Neural progenitor cell (in vitro differentiated cells): ENCODE measurements at regions not wholly inside any gene's neighbourhood (a gene's known extent, or its start where the extent isn't known, plus 50 kb on each side); places are given as distances from the start of the nearest gene placed in this dataset.
"Not testable (repeated sequence)": the region's sequence is repeated elsewhere in the genome, so short reads cannot be mapped to it uniquely, and the experiment has no call there.

Experiments
- DNase-seq: peaks from one replicate; pipeline ENCODE4 v3.0.0-alpha.2; 2016; ENCODE audit warnings: low spot score
- H2AFZ ChIP-seq: fragments of 200-600 bp; sonication (generic); replicated peaks from 2 replicates; pipeline ENCODE4 v1.6.1; 2016; ENCODE audit warnings: antibody characterized with exemption
- H3F3A ChIP-seq: fragments of 200-600 bp; sonication (generic); 2 replicates; pipeline ENCODE4 v1.6.1; 2016; ENCODE audit warnings: antibody characterized with exemption, low read depth
- H3K27ac ChIP-seq: fragments of 200-600 bp; sonication (generic); 2 replicates; pipeline ENCODE4 v1.5.1; 2016; ENCODE audit warnings: mild to moderate bottlenecking
- H3K27me3 ChIP-seq: fragments of 200-600 bp; sonication (generic); 2 replicates; pipeline ENCODE4 v1.6.1; 2016; ENCODE audit warnings: mild to moderate bottlenecking, moderate library complexity
- H3K36me3 ChIP-seq: fragments of 200-600 bp; sonication (generic); 2 replicates; pipeline ENCODE4 v1.5.1; 2016
- H3K4me1 ChIP-seq: fragments of 200-600 bp; sonication (generic); 2 replicates; pipeline ENCODE4 v1.6.1; 2016; ENCODE audit warnings: mixed run types
- H3K4me2 ChIP-seq: fragments of 200-600 bp; sonication (generic); 2 replicates; pipeline ENCODE4 v1.6.1; 2016
- H3K4me3 ChIP-seq: fragments of 200-600 bp; sonication (generic); 2 replicates; pipeline ENCODE4 v1.5.1; 2016
- H3K79me2 ChIP-seq: fragments of 200-600 bp; sonication (generic); 2 replicates; pipeline ENCODE4 v1.6.1; 2016; ENCODE audit warnings: low read depth
- H3K9ac ChIP-seq: fragments of 200-600 bp; sonication (generic); 2 replicates; pipeline ENCODE4 v1.6.1; 2016
- H3K9me3 ChIP-seq: fragments of 200-600 bp; sonication (generic); 2 replicates; pipeline ENCODE4 v1.5.1; 2016; ENCODE audit warnings: low read depth
- H4K20me1 ChIP-seq: fragments of 200-600 bp; sonication (generic); 2 replicates; pipeline ENCODE4 v1.6.1; 2016; ENCODE audit warnings: low read depth
- H3K27ac Mint-ChIP-seq: 3 replicates; pipeline ENCODE4 v1.8.0; 2021; ENCODE audit warnings: mixed read lengths
- H3K27me3 Mint-ChIP-seq: 2 replicates; pipeline ENCODE4 v1.8.0; 2022; ENCODE audit warnings: low read depth, mild to moderate bottlenecking, inconsistent platforms, moderate library complexity, mixed read lengths; ENCODE audit not compliant: insufficient read depth
- H3K36me3 Mint-ChIP-seq: 3 replicates; pipeline ENCODE4 v1.8.0; 2021; ENCODE audit warnings: mixed read lengths
- H3K4me1 Mint-ChIP-seq: 3 replicates; pipeline ENCODE4 v1.8.0; 2021; ENCODE audit warnings: mixed read lengths
- H3K4me3 Mint-ChIP-seq: 3 replicates; pipeline ENCODE4 v1.8.0; 2021; ENCODE audit warnings: mild to moderate bottlenecking, moderate library complexity, mixed read lengths
- H3K9me3 Mint-ChIP-seq: 3 replicates; pipeline ENCODE4 v1.8.0; 2020; ENCODE audit warnings: mixed read lengths
- EZH2 ChIP-seq: fragments of 200-600 bp; sonication (generic); IDR thresholded peaks from 2 replicates; pipeline ENCODE4 v1.6.1; 2017; ENCODE audit warnings: antibody characterized with exemption, mild to moderate bottlenecking, moderate library complexity
- EZH2phosphoT487 ChIP-seq: fragments of 200-600 bp; sonication (generic); IDR thresholded peaks from 2 replicates; pipeline ENCODE4 v1.6.1; 2017; ENCODE audit warnings: antibody characterized with exemption
- TF ChIP-seq, protein P1 (sequence below): fragments of 200-600 bp; sonication (generic); IDR thresholded peaks from 2 replicates; pipeline ENCODE4 v1.5.1; 2017; ENCODE audit warnings: antibody characterized with exemption, mild to moderate bottlenecking

DNA sequence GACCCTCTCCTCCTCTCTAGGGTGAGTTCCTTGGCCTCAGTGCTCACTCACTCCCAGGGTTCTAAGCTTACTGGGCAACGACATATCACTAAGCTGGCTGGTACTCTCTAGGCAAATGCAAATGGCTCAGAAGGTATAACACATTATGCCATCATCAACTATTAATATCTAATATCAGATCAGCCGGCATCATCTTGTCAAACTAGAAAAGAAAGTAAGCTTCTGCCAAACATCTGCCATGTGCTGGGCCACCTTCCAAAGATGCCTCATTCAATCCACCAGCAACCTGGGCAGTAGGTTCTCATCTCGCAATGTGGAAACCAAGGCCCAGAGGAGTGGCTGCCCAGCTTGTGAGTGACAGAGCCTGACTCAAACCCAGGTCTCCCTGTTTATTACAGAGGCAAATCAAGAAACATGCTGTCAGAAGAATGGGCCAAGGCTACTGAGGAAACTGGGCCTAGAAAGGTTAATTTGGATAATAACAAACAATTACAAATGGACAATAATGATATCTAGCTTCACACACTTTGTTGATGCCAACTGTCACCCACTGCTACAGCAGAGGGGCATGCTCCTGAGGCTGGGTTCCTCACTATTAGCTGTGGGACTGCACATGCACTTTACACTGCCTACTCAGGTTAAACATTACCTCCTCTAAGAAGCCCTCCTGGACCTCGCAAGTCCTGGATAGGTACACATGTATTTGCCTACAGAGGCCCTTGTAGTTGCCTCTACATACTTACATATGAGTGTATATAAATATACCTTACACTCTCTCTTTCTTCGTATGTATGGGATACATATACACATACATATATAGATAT lies 183.3 kb upstream of the JUN start:
- no peaks in the 10 kb centered on the region for H3K27me3 Mint-ChIP-seq
- H3K9me3 Mint-ChIP-seq: no peaks in the 10 kb centered on the region
- H3K27ac Mint-ChIP-seq: no peak overlapping the region
- no peak overlapping the region for H3K4me3 Mint-ChIP-seq
- Histone ChIP-seq H3K36me3 (no peaks in the 10 kb centered on the region), H3K27ac (no peak overlapping the region), H3K9me3 (no peaks in the 10 kb centered on the region), H3F3A (no peaks in the 10 kb centered on the region), H3K79me2 (no peaks in the 10 kb centered on the region), H2AFZ (no peak overlapping the region), H3K4me2 (no peak overlapping the region), H3K9ac (no peak overlapping the region), H3K4me1 (no peaks in the 10 kb centered on the region), H3K27me3 (no peaks in the 10 kb centered on the region), H4K20me1 (no peaks in the 10 kb centered on the region), H3K4me3 (no peak overlapping the region)
- H3K36me3 Mint-ChIP-seq: no peaks in the 10 kb centered on the region
- TF ChIP-seq EZH2: no peak
- H3K4me1 Mint-ChIP-seq: peaks cover 13% of the 10 kb centered on the region
- no peak for DNase-seq

GRCh38 chr1:58968360-58968952 lies 184.6 kb upstream of the JUN start:
- Histone ChIP-seq H4K20me1 (no peaks in the 10 kb centered on the region), H3K27me3 (no peaks in the 10 kb centered on the region), H3F3A (no peaks in the 10 kb centered on the region), H3K27ac (no peak overlapping the region), H3K4me2 (no peak overlapping the region), H3K4me3 (no peak overlapping the region), H3K9me3 (no peaks in the 10 kb centered on the region), H3K36me3 (no peaks in the 10 kb centered on the region), H3K9ac (no peak overlapping the region), H3K79me2 (no peaks in the 10 kb centered on the region), H3K4me1 (no peaks in the 10 kb centered on the region), H2AFZ (no peak overlapping the region)
- TF ChIP-seq, protein P1, sequence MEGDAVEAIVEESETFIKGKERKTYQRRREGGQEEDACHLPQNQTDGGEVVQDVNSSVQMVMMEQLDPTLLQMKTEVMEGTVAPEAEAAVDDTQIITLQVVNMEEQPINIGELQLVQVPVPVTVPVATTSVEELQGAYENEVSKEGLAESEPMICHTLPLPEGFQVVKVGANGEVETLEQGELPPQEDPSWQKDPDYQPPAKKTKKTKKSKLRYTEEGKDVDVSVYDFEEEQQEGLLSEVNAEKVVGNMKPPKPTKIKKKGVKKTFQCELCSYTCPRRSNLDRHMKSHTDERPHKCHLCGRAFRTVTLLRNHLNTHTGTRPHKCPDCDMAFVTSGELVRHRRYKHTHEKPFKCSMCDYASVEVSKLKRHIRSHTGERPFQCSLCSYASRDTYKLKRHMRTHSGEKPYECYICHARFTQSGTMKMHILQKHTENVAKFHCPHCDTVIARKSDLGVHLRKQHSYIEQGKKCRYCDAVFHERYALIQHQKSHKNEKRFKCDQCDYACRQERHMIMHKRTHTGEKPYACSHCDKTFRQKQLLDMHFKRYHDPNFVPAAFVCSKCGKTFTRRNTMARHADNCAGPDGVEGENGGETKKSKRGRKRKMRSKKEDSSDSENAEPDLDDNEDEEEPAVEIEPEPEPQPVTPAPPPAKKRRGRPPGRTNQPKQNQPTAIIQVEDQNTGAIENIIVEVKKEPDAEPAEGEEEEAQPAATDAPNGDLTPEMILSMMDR: no peak
- no peak for TF ChIP-seq EZH2
- no peak for TF ChIP-seq EZH2phosphoT487
- no peak for DNase-seq
- no peaks in the 10 kb centered on the region for H3K36me3 Mint-ChIP-seq
- peak overlapping the region; percentile 61 for H3K27ac Mint-ChIP-seq
- H3K4me3 Mint-ChIP-seq: no peak overlapping the region
- no peaks in the 10 kb centered on the region for H3K27me3 Mint-ChIP-seq
- peaks cover 13% of the 10 kb centered on the region for H3K4me1 Mint-ChIP-seq
- no peaks in the 10 kb centered on the region for H3K9me3 Mint-ChIP-seq

DNA sequence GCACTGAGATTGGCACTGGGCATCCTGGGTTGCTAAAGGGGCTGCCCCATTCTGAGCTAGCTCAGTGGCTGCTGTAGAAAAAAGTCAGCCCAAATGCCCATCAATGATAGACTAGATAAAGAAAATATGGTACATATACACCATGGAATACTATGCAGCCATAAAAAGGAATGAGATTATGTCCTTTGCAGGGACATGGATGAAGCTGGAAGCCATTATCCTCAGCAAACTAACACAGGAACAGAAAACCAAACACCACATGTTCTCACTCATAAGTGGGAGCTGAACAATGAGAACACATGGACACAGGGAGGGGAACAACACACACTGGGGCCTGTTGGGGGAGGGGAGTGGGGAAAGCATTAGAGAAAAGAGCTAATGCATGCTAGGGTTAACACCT lies 185.3 kb upstream of the JUN start:
- not testable (repeated sequence) for H3K9me3 ChIP-seq, H3K27ac Mint-ChIP-seq, H3K79me2 ChIP-seq, H3K4me3 Mint-ChIP-seq, H3K4me3 ChIP-seq, H3F3A ChIP-seq, H2AFZ ChIP-seq, H3K27ac ChIP-seq, H3K4me1 ChIP-seq, H3K27me3 Mint-ChIP-seq, H3K9me3 Mint-ChIP-seq, H4K20me1 ChIP-seq, DNase-seq, H3K4me2 ChIP-seq, H3K27me3 ChIP-seq, H3K9ac ChIP-seq, H3K36me3 ChIP-seq, H3K36me3 Mint-ChIP-seq
- peaks cover 13% of the 10 kb centered on the region for H3K4me1 Mint-ChIP-seq

DNA sequence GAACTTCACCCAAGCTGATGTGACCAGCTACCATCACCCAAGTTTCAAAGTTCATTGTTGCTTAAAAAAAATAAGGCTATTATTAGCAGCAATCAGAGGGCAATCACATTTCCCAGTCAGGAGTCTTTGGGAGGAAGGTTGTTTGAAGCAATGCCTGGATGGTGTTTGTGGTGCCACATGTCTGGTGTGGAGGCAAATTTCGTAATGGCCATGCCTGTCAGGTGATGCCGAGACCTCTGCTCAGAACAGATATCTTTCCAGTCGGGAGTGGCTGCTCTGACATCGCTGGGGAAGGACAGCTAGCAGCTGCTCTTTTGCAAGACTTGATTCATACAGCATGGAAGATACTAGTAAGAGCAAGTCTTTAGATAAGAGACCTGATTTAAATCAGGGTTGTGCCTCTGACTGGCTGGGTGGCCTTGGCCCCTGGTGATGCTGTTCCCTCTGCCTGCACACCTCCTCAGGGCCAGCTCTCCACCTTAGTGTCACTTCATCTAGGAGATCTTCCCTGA lies 187.8 kb upstream of the JUN start:
- Histone ChIP-seq H3K27ac (no peak overlapping the region), H3K27me3 (no peaks in the 10 kb centered on the region), H4K20me1 (no peaks in the 10 kb centered on the region), H3K36me3 (no peaks in the 10 kb centered on the region), H3K4me2 (no peak overlapping the region), H3K9me3 (no peaks in the 10 kb centered on the region), H3K4me3 (no peak overlapping the region), H3K4me1 (no peaks in the 10 kb centered on the region), H3F3A (no peaks in the 10 kb centered on the region), H3K9ac (no peak overlapping the region), H3K79me2 (no peaks in the 10 kb centered on the region), H2AFZ (no peak overlapping the region)
- H3K27ac Mint-ChIP-seq: no peak overlapping the region
- H3K27me3 Mint-ChIP-seq: no peaks in the 10 kb centered on the region
- H3K4me3 Mint-ChIP-seq: no peak overlapping the region
- DNase-seq: no peak
- TF ChIP-seq, protein P1: no peak
- TF ChIP-seq EZH2phosphoT487 (no peak), EZH2 (no peak)
- peaks cover 6% of the 10 kb centered on the region for H3K4me1 Mint-ChIP-seq
- no peaks in the 10 kb centered on the region for H3K36me3 Mint-ChIP-seq
- no peaks in the 10 kb centered on the region for H3K9me3 Mint-ChIP-seq
